Heart left ventricle (tissue), 16 donors: ENCODE measurements at regions not wholly inside any gene's neighbourhood (a gene's known extent, or its start where the extent isn't known, plus 50 kb on each side); places are given as distances from the start of the nearest gene placed in this dataset.

Source experiments
- ATAC-seq, 4 donors: fragments of 200-7000 bp; cut with Tn5 transposase; one replicate each; pipeline ENCODE4 v1.9.1; 2020 to 2022; ENCODE audit warnings: moderate library complexity in 4 of 4, mild to moderate bottlenecking in 3 of 4, moderate number of reproducible peaks in 1 of 4
- DNase-seq, 5 donors: peaks; one replicate each; pipeline ENCODE4 v3.0.0-alpha.2; 2020
- H3K27ac ChIP-seq, 12 donors: fragments of 200-600 bp; sonication (generic) in 4 of 12; one replicate each; pipeline versions ENCODE4 v1.5.0 to v1.8.0; 2016 to 2022; ENCODE audit warnings: mild to moderate bottlenecking in 2 of 12
- H3K27me3 ChIP-seq, 9 donors: fragments of 200-600 bp; sonication (generic) in 2 of 9; one replicate each; pipeline versions ENCODE4 v1.5.1 to v1.8.0; 2016 to 2022; ENCODE audit warnings: mild to moderate bottlenecking in 3 of 9
- H3K36me3 ChIP-seq, 9 donors: fragments of 200-600 bp; sonication (generic) in 2 of 9; one replicate each; pipeline versions ENCODE4 v1.5.0 to v1.8.0; 2018 to 2022; ENCODE audit warnings: mild to moderate bottlenecking in 2 of 9
- H3K4me1 ChIP-seq, 12 donors: fragments of 200-600 bp; sonication (generic) in 4 of 12; one replicate each; pipeline versions ENCODE4 v1.5.0 to v1.8.0; 2016 to 2022; ENCODE audit warnings: mild to moderate bottlenecking in 3 of 12
- H3K4me3 ChIP-seq, 12 donors: fragments of 200-600 bp; sonication (generic) in 4 of 12; one replicate each; pipeline versions ENCODE4 v1.5.0 to v1.8.0; 2017 to 2022; ENCODE audit warnings: mild to moderate bottlenecking in 9 of 12, moderate library complexity in 4 of 12
- H3K9me3 ChIP-seq, 12 donors: fragments of 200-600 bp; sonication (generic) in 4 of 12; one replicate each; pipeline versions ENCODE4 v1.5.0 to v1.8.0; 2016 to 2022; ENCODE audit warnings: mild to moderate bottlenecking in 1 of 12
- CTCF ChIP-seq, 12 donors: fragments of 200-600 bp; sonication (generic) in 4 of 12; IDR thresholded peaks; one replicate each; pipeline versions ENCODE4 v1.5.0 to v1.8.0; 2018 to 2022; ENCODE audit warnings: antibody characterized with exemption in 12 of 12, mild to moderate bottlenecking in 5 of 12
- POLR2A ChIP-seq, 2 donors: fragments of 450-650 bp; IDR thresholded peaks; one replicate each; pipeline ENCODE4 v1.6.1; 2017; ENCODE audit warnings: antibody characterized with exemption in 2 of 2, mild to moderate bottlenecking in 2 of 2, moderate library complexity in 2 of 2
- WGBS, 4 donors: extraction: QIAGEN DNeasy Blood & Tissue Kit in 2 of 4; methylation state at CpG; one replicate each; pipeline versions ENCODE4 v1.1.5 to v1.1.7; 2013 to 2018; 5-methylcytosine and 5-hydroxymethylcytosine counted together
- intact Hi-C, 10 donors: fragments of 100-400 bp; cut with DNase I; formaldehyde crosslinking; loops; one replicate each; pipeline versions ENCODE4 v1.11.1 to v1.14.2; 2022
- donor health status: ischemic (EF 13 %, LVEDD 7.1; RV severe dilation, severe dysfunction).
- donor health status: healthy with polysubstance abuse.
- donor health status: DM: no; HTN: yes; CAD: no.
- donor health status: DM: no; HTN: no; CAD: no.
- donor health status: ischemic (EF 25% LVEDD 6.9; RV normal size, moderate dysfunction).
- donor health status: ischemic (EF 25% LVEDD 5.7; RV mildly dilated, moderate dysfunction).
- donor health status: healthy.
- donor health status: DM: yes; HTN: yes; CAD: no.
- donor health status: ischemic (EF 35%, LVEDD 5.7; RV mildly dilated, moderate dysfunction).
- donor health status: nonischemic (EF 11% LVEDD 7.7; RV severe dilation, severe dysfunction).
- donor health status: DM: yes; HTN: yes; CAD: no.
- donor health status: PGD.
- donor health status: ischemic (EF 29% LVEDD 5.4; RV normal size, mild dysfunction).
- donor health status: nonischemic (EF 23%, LVEDD 6.1; RV moderate dilation, normal function).

- no peak for ATAC-seq
- Histone ChIP-seq H3K9me3 (no peaks in the 10 kb centered on the region), H3K27me3 (no peaks in the 10 kb centered on the region), H3K4me1 (peaks cover 0 to 8% (median 0%) of the 10 kb centered on the region in 12 donors), H3K4me3 (no peak overlapping the region), H3K36me3 (no peaks in the 10 kb centered on the region), H3K27ac (no peak overlapping the region)
- DNase-seq: no peak
- 37 to 95% (median 70%) methylated on average over 1 of the region's 1 CpG for WGBS, 4 donors
- intact Hi-C loops: no loop called here
- TF ChIP-seq CTCF (IDR thresholded peaks at IDR 0.05): no peak
- TF ChIP-seq POLR2A (IDR thresholded peaks at IDR 0.05): no peak
These were observed 288.1 kb downstream of the NNT start for GRCh38 chr5:43891112-43891511.

- peak in 2 of 4 donors; percentile 49 to 59 for ATAC-seq
- Histone ChIP-seq H3K36me3 (no peaks in the 10 kb centered on the region), H3K4me3 (no peak overlapping the region), H3K9me3 (no peaks in the 10 kb centered on the region), H3K27me3 (no peaks in the 10 kb centered on the region), H3K27ac (no peak overlapping the region), H3K4me1 (peaks cover 0 to 8% (median 0%) of the 10 kb centered on the region in 12 donors)
- intact Hi-C loops: no loop called here
- WGBS, 4 donors: 16 to 38% (median 33%) methylated on average over 1 of the region's 1 CpG
- no peak for TF ChIP-seq CTCF (IDR thresholded peaks at IDR 0.05)
- TF ChIP-seq POLR2A (IDR thresholded peaks at IDR 0.05): no peak
- DNase-seq: no peak
These were observed 286.3 kb downstream of the NNT start for GRCh38 chr5:43889233-43889632.

GRCh38 chr5:43875741-43876140, 272.8 kb downstream of the NNT start:
- intact Hi-C loops: no loop called here
- ATAC-seq (no peak), DNase-seq (no peak)
- TF ChIP-seq POLR2A (IDR thresholded peaks at IDR 0.05): no peak
- no peak for TF ChIP-seq CTCF (IDR thresholded peaks at IDR 0.05)
- H3K4me1 ChIP-seq: peaks cover 0 to 11% (median 0%) of the 10 kb centered on the region in 12 donors
- H3K27ac ChIP-seq: no peak overlapping the region
- H3K27me3 ChIP-seq: no peaks in the 10 kb centered on the region
- H3K4me3 ChIP-seq: no peak overlapping the region
- H3K36me3 ChIP-seq: no peaks in the 10 kb centered on the region
- no peaks in the 10 kb centered on the region for H3K9me3 ChIP-seq
- WGBS, 4 donors: 76 to 83% (median 79%) methylated on average over 1 of the region's 1 CpG

GRCh38 chr5:43874772-43875171, 271.8 kb downstream of the NNT start:
- peak in 1 of 5 donors; percentile 14 for DNase-seq
- no peak overlapping the region for H3K27ac ChIP-seq

More at GRCh38 chr5:43874772-43875171, 271.8 kb downstream of the NNT start:
- H3K4me3 ChIP-seq: no peak overlapping the region
- peaks cover 0 to 11% (median 0%) of the 10 kb centered on the region in 12 donors for H3K4me1 ChIP-seq
- no peaks in the 10 kb centered on the region for H3K9me3 ChIP-seq
- ATAC-seq: peak in 3 of 4 donors; percentile 41 to 86 (median 72)
- TF ChIP-seq CTCF (IDR thresholded peaks at IDR 0.05): no peak
- no peak for TF ChIP-seq POLR2A (IDR thresholded peaks at IDR 0.05)
- no peaks in the 10 kb centered on the region for H3K27me3 ChIP-seq
- 27 to 45% (median 36%) methylated on average over 3 of the region's 3 CpGs for WGBS, 4 donors
- intact Hi-C loops: no loop called here
- no peaks in the 10 kb centered on the region for H3K36me3 ChIP-seq
